Epithelial cell of proximal tubule (primary cell): ENCODE measurements at regions not wholly inside any gene's neighbourhood (a gene's known extent, or its start where the extent isn't known, plus 50 kb on each side); places are given as distances from the start of the nearest gene placed in this dataset.

Experiments used
- DNase-seq: peaks from one replicate; pipeline ENCODE4 v3.0.0-alpha.2; 2011; ENCODE audit warnings: low read depth
- H3K4me3 ChIP-seq: 2 replicates; pipeline ENCODE4 v1.5.1; 2011; ENCODE audit warnings: low read depth, mild to moderate bottlenecking, low read length
- CTCF ChIP-seq: conservative IDR thresholded peaks from 2 replicates; pipeline ENCODE4 v1.5.1; 2012; ENCODE audit warnings: low read depth, mild to moderate bottlenecking, low read length

GRCh38 chr3:145854499-145854898, 306.5 kb downstream of the PLOD2 start:
- DNase-seq, result no peak
- H3K4me3 ChIP-seq, result no peak overlapping the region
- no peak for TF ChIP-seq CTCF

DNA sequence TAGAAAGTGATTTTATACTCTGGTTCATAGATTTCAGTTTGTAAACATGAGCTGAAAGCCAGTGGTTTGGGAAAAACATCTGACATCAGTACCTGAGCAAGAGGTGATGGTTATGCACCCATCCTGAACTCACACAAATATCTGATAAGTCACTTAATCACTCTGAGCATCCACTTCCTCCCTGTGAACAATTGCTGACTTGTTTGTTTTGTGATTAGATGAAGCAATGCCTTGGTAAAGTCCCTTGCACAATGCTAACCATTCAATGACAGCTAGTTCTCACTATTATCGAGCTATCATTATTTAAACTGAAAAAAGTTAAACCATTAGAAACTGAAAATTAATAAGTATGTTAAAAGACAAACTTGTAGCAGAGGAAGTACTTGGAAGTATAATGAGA, 303.0 kb downstream of the PLOD2 start:
- no peak for DNase-seq
- H3K4me3 ChIP-seq, result no peak overlapping the region
- no peak for TF ChIP-seq CTCF

- TF ChIP-seq CTCF, result no peak
- no peak for DNase-seq
- H3K4me3 ChIP-seq, result no peak overlapping the region
Measured at GRCh38 chr3:145864336-145864735, 296.6 kb downstream of the PLOD2 start.

DNA sequence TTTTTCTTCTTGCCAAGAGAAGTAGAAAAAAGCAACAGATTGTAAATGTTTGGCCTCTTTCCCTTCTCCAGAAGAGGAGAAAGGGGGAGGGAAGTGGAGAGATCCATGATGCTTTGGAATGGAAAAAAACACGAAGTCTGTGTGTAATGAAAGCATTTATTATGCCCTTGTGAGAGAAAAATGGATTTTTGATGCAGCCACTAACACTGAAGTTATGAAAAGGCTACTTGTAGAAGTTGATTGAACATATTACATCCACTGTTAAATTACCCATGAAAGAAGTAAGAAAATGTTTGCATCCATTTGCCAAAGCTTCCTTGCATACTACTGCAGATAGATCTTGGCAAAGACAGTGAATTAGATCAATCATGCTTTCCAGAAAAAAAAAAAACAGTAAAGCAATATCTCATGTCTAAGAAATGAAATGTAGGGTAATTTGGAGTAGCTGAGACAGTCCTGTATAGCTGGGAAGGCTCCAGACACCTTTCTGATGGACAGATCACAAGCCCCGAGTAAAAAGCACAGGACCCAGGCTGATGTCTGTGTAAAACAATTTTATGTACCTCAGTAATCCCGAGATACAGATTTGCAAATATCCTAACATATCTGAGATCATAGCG, 295.5 kb downstream of the PLOD2 start:
- no peak overlapping the region for H3K4me3 ChIP-seq
- no peak for DNase-seq
- TF ChIP-seq CTCF, result no peak

DNA sequence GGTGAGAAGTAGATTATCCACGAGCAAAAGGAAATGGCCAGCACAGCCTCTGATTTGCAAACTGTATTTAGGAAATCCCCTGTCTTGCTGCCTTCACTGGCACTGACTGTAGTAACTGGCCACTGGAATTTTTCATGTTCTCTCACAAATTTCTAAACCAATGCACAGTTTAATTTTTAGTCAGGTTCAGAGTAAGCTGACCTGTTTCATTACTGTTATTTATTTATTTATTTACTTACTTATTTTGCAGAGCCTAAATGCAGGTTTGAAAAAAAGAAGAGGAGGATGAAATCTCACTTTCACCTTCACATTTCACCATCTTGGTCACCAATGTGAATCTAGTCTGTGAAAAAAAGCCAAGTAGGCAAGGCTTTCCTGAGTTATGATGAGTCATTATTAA, 291.0 kb downstream of the PLOD2 start:
- TF ChIP-seq CTCF, result no peak
- H3K4me3 ChIP-seq, result no peak overlapping the region
- DNase-seq, result no peak

- DNase-seq, result no peak
Measured at GRCh38 chr3:145882436-145882835, 278.5 kb downstream of the PLOD2 start.

More at GRCh38 chr3:145882436-145882835, 278.5 kb downstream of the PLOD2 start:
- no peak for TF ChIP-seq CTCF
- no peak overlapping the region for H3K4me3 ChIP-seq
